Neural cell (in vitro differentiated cells): ENCODE measurements at regions not wholly inside any gene's neighbourhood (a gene's known extent, or its start where the extent isn't known, plus 50 kb on each side); places are given as distances from the start of the nearest gene placed in this dataset.

Experiments
- H2AFZ ChIP-seq: fragments of 200-600, 300-800 bp; sonication (generic), shearing (Covaris generic); 2 replicates; pipeline ENCODE4 v1.6.0; 2014; ENCODE audit warnings: low read depth, mild to moderate bottlenecking, antibody characterized with exemption, low read length, moderate library complexity
- H3F3A ChIP-seq: fragments of 200-600 bp; shearing (Covaris generic); 2 replicates; pipeline ENCODE4 v1.6.1; 2016; ENCODE audit warnings: mild to moderate bottlenecking, moderate library complexity, mixed read lengths, antibody characterized with exemption, low read length; ENCODE audit not compliant: insufficient read depth, poor library complexity, severe bottlenecking
- H3K27ac ChIP-seq: fragments of 200-600, 300-800 bp; sonication (generic), shearing (Covaris generic); 2 replicates; pipeline ENCODE4 v1.5.1; 2014; ENCODE audit warnings: mild to moderate bottlenecking, low read length, moderate library complexity
- H3K27me3 ChIP-seq: fragments of 300-800, 200-600 bp; sonication (generic), shearing (Covaris generic); 2 replicates; pipeline ENCODE4 v1.6.0; 2014; ENCODE audit warnings: mild to moderate bottlenecking, low read depth, low read length, moderate library complexity; ENCODE audit not compliant: insufficient read depth
- H3K36me3 ChIP-seq: fragments of 300-800, 200-600 bp; sonication (generic), shearing (Covaris generic); 2 replicates; pipeline ENCODE4 v1.5.1; 2014; ENCODE audit warnings: mild to moderate bottlenecking, antibody characterized with exemption, low read length, moderate library complexity; ENCODE audit not compliant: insufficient read depth
- H3K4me2 ChIP-seq: fragments of 300-800, 200-600 bp; sonication (generic), shearing (Covaris generic); 2 replicates; pipeline ENCODE4 v1.6.0; 2014; ENCODE audit warnings: mild to moderate bottlenecking, low read length
- H3K4me3 ChIP-seq: fragments of 300-800, 200-600 bp; sonication (generic), shearing (Covaris generic); 2 replicates; pipeline ENCODE4 v1.5.1; 2014; ENCODE audit warnings: mild to moderate bottlenecking, low read length, moderate library complexity
- H3K79me2 ChIP-seq: fragments of 200-600 bp; shearing (Covaris generic); replicated peaks from 2 replicates; pipeline ENCODE4 v1.6.0; 2014; ENCODE audit warnings: mild to moderate bottlenecking, low read length, moderate library complexity; ENCODE audit not compliant: insufficient read depth
- H3K9ac ChIP-seq: fragments of 300-800, 200-600 bp; sonication (generic), shearing (Covaris generic); 2 replicates; pipeline ENCODE4 v1.6.1; 2016; ENCODE audit warnings: mild to moderate bottlenecking, low read length, mixed read lengths
- H3K9me2 ChIP-seq: fragments of 200-600 bp; shearing (Covaris generic); 2 replicates; pipeline ENCODE4 v1.6.1; 2016; ENCODE audit warnings: mild to moderate bottlenecking, low read length, mixed read lengths; ENCODE audit not compliant: insufficient read depth
- H3K9me3 ChIP-seq: fragments of 200-600, 300-800 bp; sonication (generic), shearing (Covaris generic); 2 replicates; pipeline ENCODE4 v1.6.1; 2016; ENCODE audit warnings: mild to moderate bottlenecking, mixed run types, low read length, moderate library complexity, mixed read lengths
- H4K20me1 ChIP-seq: fragments of 200-600 bp; shearing (Covaris generic); 2 replicates; pipeline ENCODE4 v1.6.1; 2016; ENCODE audit warnings: mild to moderate bottlenecking, mixed run types; ENCODE audit not compliant: insufficient read depth
- EP300 ChIP-seq: fragments of 450-650 bp; conservative IDR thresholded peaks from 2 replicates; pipeline ENCODE4 v1.6.1; 2014; ENCODE audit warnings: antibody characterized with exemption, mild to moderate bottlenecking, moderate library complexity; ENCODE audit not compliant: poor library complexity, severe bottlenecking
- EZH2 ChIP-seq: fragments of 200-600, 300-800 bp; shearing (Covaris generic), sonication (generic); IDR thresholded peaks from 2 replicates; pipeline ENCODE4 v1.6.1; 2014; ENCODE audit warnings: antibody characterized with exemption, low read length, borderline replicate concordance, mild to moderate bottlenecking; ENCODE audit not compliant: insufficient read depth, poor library complexity, severe bottlenecking
- MXI1 ChIP-seq: fragments of 450-650 bp; conservative IDR thresholded peaks from 2 replicates; pipeline ENCODE4 v1.6.1; 2014; ENCODE audit warnings: antibody characterized with exemption, mild to moderate bottlenecking; ENCODE audit not compliant: poor library complexity, severe bottlenecking
- POLR2AphosphoS5 ChIP-seq: IDR thresholded peaks from 2 replicates; pipeline ENCODE4 v1.6.1; 2012
- RAD21 ChIP-seq: fragments of 450-650 bp; conservative IDR thresholded peaks from 2 replicates; pipeline ENCODE4 v1.6.1; 2014; ENCODE audit warnings: antibody characterized with exemption, mild to moderate bottlenecking, moderate library complexity
- SMC3 ChIP-seq: fragments of 450-650 bp; conservative IDR thresholded peaks from 2 replicates; pipeline ENCODE4 v1.6.1; 2014; ENCODE audit warnings: antibody characterized with exemption, mild to moderate bottlenecking, moderate library complexity; ENCODE audit not compliant: poor library complexity
- TAF1 ChIP-seq: IDR thresholded peaks from 2 replicates; pipeline ENCODE4 v1.6.1; 2012; ENCODE audit warnings: low read depth
- TF ChIP-seq, protein P1 (sequence below): IDR thresholded peaks from 2 replicates; pipeline ENCODE4 v1.6.1; 2012; ENCODE audit warnings: borderline replicate concordance
- TF ChIP-seq, protein P2 (sequence below): fragments of 450-650 bp; IDR thresholded peaks from 2 replicates; pipeline ENCODE4 v1.5.1; 2014; ENCODE audit warnings: antibody characterized with exemption, mild to moderate bottlenecking, moderate library complexity; ENCODE audit not compliant: poor library complexity, severe bottlenecking

DNA sequence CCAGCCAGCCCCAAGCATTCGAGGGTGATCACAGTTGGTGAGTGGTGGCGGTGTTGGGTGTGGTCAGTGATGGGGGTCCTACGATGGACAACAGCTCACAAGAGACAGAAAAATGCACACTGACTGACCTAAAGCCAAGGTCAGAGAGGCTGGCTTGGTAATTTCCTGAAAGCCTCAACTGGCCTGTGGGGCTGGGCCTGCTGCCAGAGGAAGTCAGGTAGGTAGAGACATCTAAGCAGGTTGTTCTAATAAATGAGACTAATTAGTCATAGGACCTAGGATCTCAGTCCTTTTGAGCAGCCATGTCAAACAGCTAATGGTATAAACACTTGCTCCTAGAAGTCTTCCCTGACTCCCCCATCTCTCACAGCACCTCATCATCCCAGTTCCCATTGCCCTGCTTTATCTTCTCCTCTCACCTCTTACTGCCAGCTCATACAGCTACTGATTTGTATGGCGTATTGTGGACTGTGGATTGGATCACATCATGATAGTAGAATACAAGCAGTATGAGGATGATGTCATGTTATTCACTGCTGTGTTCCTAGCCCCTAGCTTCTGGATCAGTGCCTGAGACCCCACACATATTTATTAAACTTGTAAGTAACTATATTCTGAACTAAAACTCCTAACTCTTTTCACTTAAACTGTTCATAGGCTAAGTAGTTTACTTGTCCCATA is 262.9 kb upstream of the KLHL29 start:
- H3K36me3 ChIP-seq: no peaks in the 10 kb centered on the region
- H3K27ac ChIP-seq: no peak overlapping the region
- TF ChIP-seq EP300: no peak
- TF ChIP-seq POLR2AphosphoS5: no peak
- TF ChIP-seq SMC3: no peak
- TF ChIP-seq, protein P1, sequence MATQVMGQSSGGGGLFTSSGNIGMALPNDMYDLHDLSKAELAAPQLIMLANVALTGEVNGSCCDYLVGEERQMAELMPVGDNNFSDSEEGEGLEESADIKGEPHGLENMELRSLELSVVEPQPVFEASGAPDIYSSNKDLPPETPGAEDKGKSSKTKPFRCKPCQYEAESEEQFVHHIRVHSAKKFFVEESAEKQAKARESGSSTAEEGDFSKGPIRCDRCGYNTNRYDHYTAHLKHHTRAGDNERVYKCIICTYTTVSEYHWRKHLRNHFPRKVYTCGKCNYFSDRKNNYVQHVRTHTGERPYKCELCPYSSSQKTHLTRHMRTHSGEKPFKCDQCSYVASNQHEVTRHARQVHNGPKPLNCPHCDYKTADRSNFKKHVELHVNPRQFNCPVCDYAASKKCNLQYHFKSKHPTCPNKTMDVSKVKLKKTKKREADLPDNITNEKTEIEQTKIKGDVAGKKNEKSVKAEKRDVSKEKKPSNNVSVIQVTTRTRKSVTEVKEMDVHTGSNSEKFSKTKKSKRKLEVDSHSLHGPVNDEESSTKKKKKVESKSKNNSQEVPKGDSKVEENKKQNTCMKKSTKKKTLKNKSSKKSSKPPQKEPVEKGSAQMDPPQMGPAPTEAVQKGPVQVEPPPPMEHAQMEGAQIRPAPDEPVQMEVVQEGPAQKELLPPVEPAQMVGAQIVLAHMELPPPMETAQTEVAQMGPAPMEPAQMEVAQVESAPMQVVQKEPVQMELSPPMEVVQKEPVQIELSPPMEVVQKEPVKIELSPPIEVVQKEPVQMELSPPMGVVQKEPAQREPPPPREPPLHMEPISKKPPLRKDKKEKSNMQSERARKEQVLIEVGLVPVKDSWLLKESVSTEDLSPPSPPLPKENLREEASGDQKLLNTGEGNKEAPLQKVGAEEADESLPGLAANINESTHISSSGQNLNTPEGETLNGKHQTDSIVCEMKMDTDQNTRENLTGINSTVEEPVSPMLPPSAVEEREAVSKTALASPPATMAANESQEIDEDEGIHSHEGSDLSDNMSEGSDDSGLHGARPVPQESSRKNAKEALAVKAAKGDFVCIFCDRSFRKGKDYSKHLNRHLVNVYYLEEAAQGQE: no peak
- TF ChIP-seq, protein P2, sequence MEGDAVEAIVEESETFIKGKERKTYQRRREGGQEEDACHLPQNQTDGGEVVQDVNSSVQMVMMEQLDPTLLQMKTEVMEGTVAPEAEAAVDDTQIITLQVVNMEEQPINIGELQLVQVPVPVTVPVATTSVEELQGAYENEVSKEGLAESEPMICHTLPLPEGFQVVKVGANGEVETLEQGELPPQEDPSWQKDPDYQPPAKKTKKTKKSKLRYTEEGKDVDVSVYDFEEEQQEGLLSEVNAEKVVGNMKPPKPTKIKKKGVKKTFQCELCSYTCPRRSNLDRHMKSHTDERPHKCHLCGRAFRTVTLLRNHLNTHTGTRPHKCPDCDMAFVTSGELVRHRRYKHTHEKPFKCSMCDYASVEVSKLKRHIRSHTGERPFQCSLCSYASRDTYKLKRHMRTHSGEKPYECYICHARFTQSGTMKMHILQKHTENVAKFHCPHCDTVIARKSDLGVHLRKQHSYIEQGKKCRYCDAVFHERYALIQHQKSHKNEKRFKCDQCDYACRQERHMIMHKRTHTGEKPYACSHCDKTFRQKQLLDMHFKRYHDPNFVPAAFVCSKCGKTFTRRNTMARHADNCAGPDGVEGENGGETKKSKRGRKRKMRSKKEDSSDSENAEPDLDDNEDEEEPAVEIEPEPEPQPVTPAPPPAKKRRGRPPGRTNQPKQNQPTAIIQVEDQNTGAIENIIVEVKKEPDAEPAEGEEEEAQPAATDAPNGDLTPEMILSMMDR: no peak
- TF ChIP-seq MXI1: no peak
- no peak for TF ChIP-seq TAF1
- TF ChIP-seq EZH2: no peak
- TF ChIP-seq RAD21: no peak
- no peak overlapping the region for H3K9ac ChIP-seq
- H3K4me3 ChIP-seq: no peak overlapping the region
- no peaks in the 10 kb centered on the region for H3K79me2 ChIP-seq
- H3K9me3 ChIP-seq: no peaks in the 10 kb centered on the region
- no peaks in the 10 kb centered on the region for H3F3A ChIP-seq
- no peaks in the 10 kb centered on the region for H4K20me1 ChIP-seq
- H3K27me3 ChIP-seq: no peaks in the 10 kb centered on the region
- H3K9me2 ChIP-seq: no peaks in the 10 kb centered on the region
- H3K4me2 ChIP-seq: no peak overlapping the region
- no peak overlapping the region for H2AFZ ChIP-seq

DNA sequence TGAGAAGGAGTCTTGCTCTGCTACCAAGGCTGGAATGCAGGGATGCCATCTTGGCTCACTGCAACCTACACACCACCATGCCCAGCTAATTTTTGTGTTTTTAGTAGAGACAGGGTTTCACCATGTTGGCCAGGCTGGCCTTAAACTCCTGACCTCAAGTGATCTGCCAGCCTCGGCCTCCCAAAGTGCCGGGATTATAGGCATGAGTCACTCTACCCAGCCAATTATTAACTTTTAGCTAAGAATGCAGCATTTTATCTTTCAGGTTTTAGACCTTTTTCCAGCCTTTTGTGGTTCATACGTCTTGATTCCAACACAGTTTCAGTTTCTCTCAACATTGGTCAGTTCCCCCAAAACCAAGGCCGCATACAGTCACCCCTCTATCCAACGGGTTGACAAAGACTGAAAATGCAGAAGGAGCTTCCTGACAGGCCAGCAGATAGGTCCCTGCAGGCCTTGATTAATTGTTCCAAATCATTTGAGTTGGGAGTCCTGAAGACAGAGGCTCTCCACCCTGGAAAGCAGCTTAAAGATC is 262.2 kb upstream of the KLHL29 start:
- Histone ChIP-seq H3K4me3 (no peak overlapping the region), H4K20me1 (no peaks in the 10 kb centered on the region), H3K36me3 (no peaks in the 10 kb centered on the region), H3K9me2 (no peaks in the 10 kb centered on the region), H3K9ac (no peak overlapping the region), H2AFZ (no peak overlapping the region), H3F3A (no peaks in the 10 kb centered on the region), H3K27me3 (no peaks in the 10 kb centered on the region), H3K9me3 (no peaks in the 10 kb centered on the region), H3K79me2 (no peaks in the 10 kb centered on the region), H3K4me2 (no peak overlapping the region), H3K27ac (no peak overlapping the region)
- TF ChIP-seq, protein P2: no peak
- TF ChIP-seq POLR2AphosphoS5 (no peak), RAD21 (no peak)
- TF ChIP-seq, protein P1: no peak
